Prostate gland (tissue), 2 donors: ENCODE measurements at regions not wholly inside any gene's neighbourhood (a gene's known extent, or its start where the extent isn't known, plus 50 kb on each side); places are given as distances from the start of the nearest gene placed in this dataset.

Experiments
- DNase-seq: peaks from one replicate; pipeline ENCODE4 v3.0.0-alpha.2; 2019; ENCODE audit warnings: low spot score
- H3K27ac ChIP-seq, 2 donors: fragments of 200-600 bp; sonication (generic); 2 replicates each; pipeline ENCODE4 v1.5.1; 2017 to 2019
- H3K27me3 ChIP-seq: fragments of 200-600 bp; sonication (generic); replicated peaks from 2 replicates; pipeline ENCODE4 v1.5.1; 2019; ENCODE audit not compliant: insufficient read depth
- H3K36me3 ChIP-seq, 2 donors: fragments of 200-600 bp; sonication (generic); 1 replicate in 1 of 2; 2 replicates in 1 of 2; pipeline versions ENCODE4 v1.5.1 to v1.8.1; 2017 to 2019
- H3K4me1 ChIP-seq: fragments of 200-600 bp; sonication (generic); replicated peaks from 2 replicates; pipeline ENCODE4 v1.5.1; 2019
- H3K4me3 ChIP-seq, 2 donors: fragments of 200-600 bp; sonication (generic); 2 replicates each; pipeline ENCODE4 v1.5.1; 2017 to 2019
- H3K9me3 ChIP-seq: fragments of 200-600 bp; sonication (generic); 2 replicates; pipeline ENCODE4 v1.5.1; 2017
- POLR2A ChIP-seq: fragments of 450-650 bp; IDR thresholded peaks from one replicate; pipeline ENCODE4 v1.6.1; 2016; ENCODE audit warnings: antibody characterized with exemption, mild to moderate bottlenecking
- POLR2AphosphoS5 ChIP-seq: sonication (generic); formaldehyde crosslinking; IDR thresholded peaks from one replicate; pipeline ENCODE4 v1.6.1; 2017; ENCODE audit warnings: antibody characterized with exemption
- WGBS: methylation state at CpG from one replicate; pipeline ENCODE4 v1.1.5; 2018; 5-methylcytosine and 5-hydroxymethylcytosine counted together
- intact Hi-C: fragments of 100-400 bp; cut with DNase I; formaldehyde crosslinking; loops from one replicate; pipeline ENCODE4 v1.14.2; 2022
- TF ChIP-seq, protein P1 (sequence below), 4 experiments: fragments of 200-600 bp in 2 of 4; fragments of 450-650 bp in 2 of 4; sonication (generic) in 2 of 4; IDR thresholded peaks; 1 replicate in 3 of 4; 2 replicates in 1 of 4; pipeline ENCODE4 v1.5.1; 2016 to 2019; ENCODE audit warnings: antibody characterized with exemption in 4 of 4, mild to moderate bottlenecking in 2 of 4, moderate library complexity in 2 of 4

DNA sequence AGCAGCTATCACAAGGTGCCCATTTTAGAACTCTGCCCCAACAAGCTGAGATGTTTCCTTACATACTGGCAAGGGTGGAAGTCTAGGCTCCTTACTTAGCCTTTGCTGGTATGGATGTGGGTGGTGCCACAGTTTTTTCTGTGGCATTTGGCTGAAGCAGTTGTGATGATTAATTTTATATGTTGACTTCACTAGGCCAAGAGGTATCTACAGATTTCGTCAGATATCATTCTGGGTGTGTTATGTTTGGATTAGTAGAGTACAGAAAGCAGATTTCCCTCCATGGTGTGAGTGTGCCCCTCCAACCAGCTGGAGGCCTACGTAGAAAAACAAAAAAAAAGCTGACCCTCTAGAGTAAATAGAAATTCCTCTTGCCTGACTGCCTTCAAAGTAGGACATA is 317.0 kb downstream of the BARHL2 start:
- WGBS: 54% methylated on average over 2 of the region's 2 CpGs
- no peak for DNase-seq

DNA sequence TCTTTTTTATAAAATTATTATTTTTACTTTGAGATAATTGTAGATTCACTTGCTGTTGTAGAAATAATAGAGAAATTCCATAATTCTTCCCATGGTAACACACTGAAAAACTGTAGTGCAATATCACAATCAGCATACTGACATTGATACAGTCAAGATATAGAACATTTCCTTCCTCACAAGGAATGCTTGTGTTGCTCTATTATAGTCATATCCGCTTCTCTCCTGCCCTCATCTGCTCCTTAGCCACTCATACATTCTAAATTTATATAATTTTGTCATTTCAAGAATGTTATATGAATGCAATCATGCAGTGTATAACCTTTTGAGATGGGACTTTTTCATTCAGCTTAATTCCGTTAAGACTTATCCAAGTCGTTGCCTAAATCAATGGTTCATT is 320.2 kb downstream of the BARHL2 start:
- H3K4me1 ChIP-seq: no peaks in the 10 kb centered on the region
- TF ChIP-seq, protein P1, sequence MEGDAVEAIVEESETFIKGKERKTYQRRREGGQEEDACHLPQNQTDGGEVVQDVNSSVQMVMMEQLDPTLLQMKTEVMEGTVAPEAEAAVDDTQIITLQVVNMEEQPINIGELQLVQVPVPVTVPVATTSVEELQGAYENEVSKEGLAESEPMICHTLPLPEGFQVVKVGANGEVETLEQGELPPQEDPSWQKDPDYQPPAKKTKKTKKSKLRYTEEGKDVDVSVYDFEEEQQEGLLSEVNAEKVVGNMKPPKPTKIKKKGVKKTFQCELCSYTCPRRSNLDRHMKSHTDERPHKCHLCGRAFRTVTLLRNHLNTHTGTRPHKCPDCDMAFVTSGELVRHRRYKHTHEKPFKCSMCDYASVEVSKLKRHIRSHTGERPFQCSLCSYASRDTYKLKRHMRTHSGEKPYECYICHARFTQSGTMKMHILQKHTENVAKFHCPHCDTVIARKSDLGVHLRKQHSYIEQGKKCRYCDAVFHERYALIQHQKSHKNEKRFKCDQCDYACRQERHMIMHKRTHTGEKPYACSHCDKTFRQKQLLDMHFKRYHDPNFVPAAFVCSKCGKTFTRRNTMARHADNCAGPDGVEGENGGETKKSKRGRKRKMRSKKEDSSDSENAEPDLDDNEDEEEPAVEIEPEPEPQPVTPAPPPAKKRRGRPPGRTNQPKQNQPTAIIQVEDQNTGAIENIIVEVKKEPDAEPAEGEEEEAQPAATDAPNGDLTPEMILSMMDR (IDR thresholded peaks at IDR 0.05): no peak
- TF ChIP-seq POLR2A: no peak
- TF ChIP-seq POLR2AphosphoS5: no peak
- 91% methylated on average over 3 of the region's 3 CpGs for WGBS
- H3K36me3 ChIP-seq: no peaks in the 10 kb centered on the region
- H3K9me3 ChIP-seq: no peaks in the 10 kb centered on the region
- H3K4me3 ChIP-seq: no peak overlapping the region
- intact Hi-C loops: no loop called here
- no peaks in the 10 kb centered on the region for H3K27me3 ChIP-seq
- DNase-seq: no peak
- H3K27ac ChIP-seq: no peak overlapping the region

More for the DNA sequence above, 317.0 kb downstream of the BARHL2 start:
- H3K9me3 ChIP-seq: no peaks in the 10 kb centered on the region
- TF ChIP-seq POLR2A (no peak), POLR2AphosphoS5 (no peak)
- TF ChIP-seq, protein P1 (IDR thresholded peaks at IDR 0.05): no peak
- no peaks in the 10 kb centered on the region for H3K4me1 ChIP-seq
- H3K4me3 ChIP-seq: no peak overlapping the region
- H3K27ac ChIP-seq: no peak overlapping the region
- no peaks in the 10 kb centered on the region for H3K36me3 ChIP-seq
- intact Hi-C loops: no loop called here
- no peaks in the 10 kb centered on the region for H3K27me3 ChIP-seq

- intact Hi-C loops: no loop called here
- TF ChIP-seq, protein P1 (IDR thresholded peaks at IDR 0.05): no peak
- TF ChIP-seq POLR2AphosphoS5: no peak
- TF ChIP-seq POLR2A: no peak
- 94% methylated on average over 2 of the region's 2 CpGs for WGBS
- DNase-seq: no peak
- H3K36me3 ChIP-seq: no peaks in the 10 kb centered on the region
- H3K4me1 ChIP-seq: no peaks in the 10 kb centered on the region
- H3K4me3 ChIP-seq: no peak overlapping the region
- H3K27ac ChIP-seq: no peak overlapping the region
- no peaks in the 10 kb centered on the region for H3K27me3 ChIP-seq
- no peaks in the 10 kb centered on the region for H3K9me3 ChIP-seq
Observed at GRCh38 chr1:90394247-90394646, 322.9 kb downstream of the BARHL2 start.

DNA sequence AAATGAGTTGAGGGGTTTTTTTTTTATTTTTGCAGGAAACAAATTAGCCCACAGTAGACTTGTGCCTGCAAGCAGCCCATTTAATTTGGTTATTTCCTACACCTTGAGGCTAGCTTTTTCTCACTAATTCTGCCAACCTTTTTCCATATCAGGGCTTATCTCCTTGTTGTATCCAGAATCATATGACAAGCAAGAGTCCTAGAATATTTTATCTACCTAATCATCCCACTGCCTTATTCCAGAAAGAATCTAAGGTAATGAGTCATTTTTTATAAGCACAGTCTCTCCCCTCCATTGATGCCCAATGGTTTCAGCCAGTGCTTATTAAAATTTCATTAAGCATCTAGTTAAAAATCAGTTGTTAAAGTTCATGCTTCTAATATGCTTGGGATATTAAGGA is 324.1 kb downstream of the BARHL2 start:
- H3K27me3 ChIP-seq: no peaks in the 10 kb centered on the region
- no peaks in the 10 kb centered on the region for H3K9me3 ChIP-seq
- DNase-seq: no peak
- H3K27ac ChIP-seq: no peak overlapping the region
- H3K36me3 ChIP-seq: no peaks in the 10 kb centered on the region
- TF ChIP-seq POLR2AphosphoS5 (no peak), POLR2A (no peak)
- TF ChIP-seq, protein P1 (IDR thresholded peaks at IDR 0.05): no peak
- no peak overlapping the region for H3K4me3 ChIP-seq
- intact Hi-C loops: no loop called here
- no peaks in the 10 kb centered on the region for H3K4me1 ChIP-seq

- intact Hi-C loops: no loop called here
- Histone ChIP-seq H3K36me3 (no peaks in the 10 kb centered on the region), H3K4me3 (no peak overlapping the region), H3K9me3 (no peaks in the 10 kb centered on the region), H3K27me3 (no peaks in the 10 kb centered on the region), H3K27ac (no peak overlapping the region), H3K4me1 (no peaks in the 10 kb centered on the region)
- WGBS: 54% methylated on average over 1 of the region's 1 CpG
- TF ChIP-seq POLR2AphosphoS5 (no peak), POLR2A (no peak)
- TF ChIP-seq, protein P1 (IDR thresholded peaks at IDR 0.05): no peak
- no peak for DNase-seq
Observed at GRCh38 chr1:90391126-90391525, 326.0 kb downstream of the BARHL2 start.
